Gastrocnemius medialis (tissue), 4 donors: ENCODE measurements at regions not wholly inside any gene's neighbourhood (a gene's known extent, or its start where the extent isn't known, plus 50 kb on each side); places are given as distances from the start of the nearest gene placed in this dataset.

Experiments
- CTCF ChIP-seq, 5 experiments: fragments of 450-650 bp in 3 of 5; fragments of 200-600 bp in 2 of 5; sonication (generic) in 2 of 5; IDR thresholded peaks in 4 of 5; conservative IDR thresholded peaks in 1 of 5; 1 replicate in 4 of 5; 2 replicates in 1 of 5; pipeline ENCODE4 v1.5.1; 2016 to 2019; ENCODE audit warnings: antibody characterized with exemption in 5 of 5, mild to moderate bottlenecking in 3 of 5, moderate library complexity in 3 of 5
- POLR2A ChIP-seq, 2 donors: fragments of 450-650 bp; IDR thresholded peaks; one replicate each; pipeline ENCODE4 v1.6.1; 2017; ENCODE audit warnings: antibody characterized with exemption in 2 of 2, mild to moderate bottlenecking in 2 of 2, moderate library complexity in 2 of 2

GRCh38 chr1:61561666-61562065 is 163.3 kb downstream of the TM2D1 start:
- TF ChIP-seq CTCF (IDR thresholded peaks at IDR 0.05 in 4 of 5, conservative IDR thresholded peaks at IDR 0.05 in 1 of 5) (no peak), POLR2A (IDR thresholded peaks at IDR 0.05) (no peak)
